ENCODE measurements at regions not wholly inside any gene's neighbourhood (a gene's known extent, or its start where the extent isn't known, plus 50 kb on each side); places are given as distances from the start of the nearest gene placed in this dataset.

GRCh38 chr10:25815236-25815635 is 118.8 kb upstream of the MYO3A start:
- no peak for TF ChIP-seq CTCF (IDR thresholded peaks at IDR 0.05)
- TF ChIP-seq EZH2 (IDR thresholded peaks at IDR 0.05), result no peak
- TF ChIP-seq EZH2phosphoT487 (IDR thresholded peaks at IDR 0.05), result no peak

Data from neural progenitor cell (in vitro differentiated cells).